Activated gamma-delta T cell treated with anti-CD3 and anti-CD28 coated beads, Interleukin-2, amount 50 U/mL, for 16 hours (primary cell): ENCODE measurements at regions not wholly inside any gene's neighbourhood (a gene's known extent, or its start where the extent isn't known, plus 50 kb on each side); places are given as distances from the start of the nearest gene placed in this dataset.
"Not testable (repeated sequence)": the region's sequence is repeated elsewhere in the genome, so short reads cannot be mapped to it uniquely, and the experiment has no call there.

ENCODE experiments used
- DNase-seq: peaks from one replicate; pipeline ENCODE4 v3.0.0-alpha.2; 2020; ENCODE audit warnings: low read depth

DNA sequence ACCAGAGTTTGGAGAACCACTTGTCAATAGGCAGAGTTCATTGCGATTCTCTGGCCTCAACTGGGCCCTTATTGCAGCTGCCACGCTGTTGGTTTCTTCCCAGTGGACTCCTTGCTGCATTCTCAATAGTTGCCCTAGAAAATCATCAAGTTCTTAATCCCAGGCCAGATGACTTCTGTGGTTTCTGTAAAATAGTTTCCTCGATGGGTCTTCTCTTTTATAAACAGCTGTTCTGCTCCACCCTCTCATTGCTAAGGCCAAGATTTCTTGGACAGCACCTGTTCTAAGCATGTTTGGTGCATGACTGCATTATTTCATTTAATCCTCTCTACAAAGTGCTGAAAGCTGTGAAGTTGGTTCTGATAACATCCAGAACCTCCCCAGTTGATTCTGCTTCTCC is 131.0 kb downstream of the BCL2L11 start:
- no peak for DNase-seq

DNA sequence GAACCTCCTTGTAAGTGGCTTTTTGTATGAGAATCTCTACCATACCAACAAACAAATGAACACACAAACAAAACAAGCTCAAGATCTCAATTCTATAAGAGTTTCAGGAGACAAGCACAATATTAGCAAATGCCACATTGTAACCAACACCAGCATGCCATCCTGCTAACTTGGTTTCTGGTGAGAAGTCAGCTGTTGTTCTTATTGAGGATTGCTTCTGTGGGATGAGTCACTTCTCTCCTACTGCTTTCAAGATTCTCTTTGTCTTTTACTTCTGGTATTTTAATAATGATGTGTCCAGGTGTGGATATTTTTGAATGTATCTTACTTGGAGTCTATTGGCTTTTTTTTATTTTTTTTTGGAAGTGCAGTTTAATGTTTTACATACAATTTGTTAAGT is 131.7 kb downstream of the BCL2L11 start:
- DNase-seq = no peak

- not testable (repeated sequence) for DNase-seq
Measured at GRCh38 chr2:111254916-111255315, 134.2 kb downstream of the BCL2L11 start.

- DNase-seq = not testable (repeated sequence)
Measured at GRCh38 chr2:111256628-111257027, 135.9 kb downstream of the BCL2L11 start.

GRCh38 chr2:111257607-111258006 is 136.9 kb downstream of the BCL2L11 start:
- not testable (repeated sequence) for DNase-seq

GRCh38 chr2:111258318-111258717 is 137.6 kb downstream of the BCL2L11 start:
- DNase-seq = not testable (repeated sequence)

GRCh38 chr2:111262627-111263379 is 142.1 kb downstream of the BCL2L11 start:
- not testable (repeated sequence) for DNase-seq

DNA sequence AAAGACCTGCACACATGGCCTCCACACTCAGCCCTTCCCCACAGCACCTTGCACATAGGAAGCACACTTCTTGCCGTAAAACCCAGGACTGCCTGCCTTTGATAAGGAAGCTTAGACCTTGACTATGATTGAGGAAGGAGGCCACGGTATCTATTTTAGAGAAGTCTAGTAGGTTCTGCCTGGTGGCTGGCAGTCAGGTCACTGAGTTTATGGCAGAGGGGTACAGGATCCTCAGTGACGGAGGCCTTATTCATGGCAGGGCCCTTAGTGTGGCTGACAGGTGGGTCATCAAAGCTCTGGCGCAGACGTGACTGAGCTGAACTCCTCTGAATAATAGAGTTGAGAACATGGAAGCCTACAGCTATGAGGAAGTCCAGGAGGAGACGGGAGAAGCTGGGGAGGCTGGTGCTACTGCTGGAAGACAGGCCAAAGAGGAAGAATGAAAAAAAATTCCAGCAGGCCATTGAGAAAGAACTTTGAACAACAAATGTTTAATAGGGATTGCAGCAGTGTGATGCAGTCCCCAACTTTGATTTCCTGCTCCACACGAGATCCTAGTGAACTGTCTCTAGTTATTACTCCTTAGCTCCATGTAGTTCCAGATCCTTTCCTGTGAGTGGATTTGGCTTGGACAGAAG is 142.8 kb downstream of the BCL2L11 start:
- not testable (repeated sequence) for DNase-seq

GRCh38 chr2:111264956-111265355 is 144.2 kb downstream of the BCL2L11 start:
- DNase-seq = not testable (repeated sequence)

- DNase-seq = not testable (repeated sequence)
Measured at GRCh38 chr2:111266556-111266955, 145.8 kb downstream of the BCL2L11 start.

DNA sequence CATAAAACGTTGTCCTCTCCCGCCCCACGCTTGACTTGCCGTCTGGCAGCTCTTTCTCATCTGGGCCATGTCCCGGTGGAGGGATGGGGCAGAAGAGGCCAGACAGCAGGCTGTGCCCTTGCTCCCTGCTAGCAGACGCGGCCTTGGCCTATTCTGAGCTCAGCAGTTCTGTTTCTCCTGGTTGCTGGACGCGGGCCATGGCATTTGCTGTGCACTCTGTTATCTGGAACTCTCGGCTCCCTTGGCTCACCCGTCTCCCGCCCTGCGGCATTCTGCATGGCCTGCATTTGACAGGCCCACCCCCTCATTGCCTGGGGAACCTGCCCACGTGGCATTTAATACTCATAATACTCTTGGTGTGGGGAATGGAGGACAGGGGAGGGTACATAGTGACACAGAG is 146.3 kb downstream of the BCL2L11 start:
- DNase-seq = not testable (repeated sequence)

DNA sequence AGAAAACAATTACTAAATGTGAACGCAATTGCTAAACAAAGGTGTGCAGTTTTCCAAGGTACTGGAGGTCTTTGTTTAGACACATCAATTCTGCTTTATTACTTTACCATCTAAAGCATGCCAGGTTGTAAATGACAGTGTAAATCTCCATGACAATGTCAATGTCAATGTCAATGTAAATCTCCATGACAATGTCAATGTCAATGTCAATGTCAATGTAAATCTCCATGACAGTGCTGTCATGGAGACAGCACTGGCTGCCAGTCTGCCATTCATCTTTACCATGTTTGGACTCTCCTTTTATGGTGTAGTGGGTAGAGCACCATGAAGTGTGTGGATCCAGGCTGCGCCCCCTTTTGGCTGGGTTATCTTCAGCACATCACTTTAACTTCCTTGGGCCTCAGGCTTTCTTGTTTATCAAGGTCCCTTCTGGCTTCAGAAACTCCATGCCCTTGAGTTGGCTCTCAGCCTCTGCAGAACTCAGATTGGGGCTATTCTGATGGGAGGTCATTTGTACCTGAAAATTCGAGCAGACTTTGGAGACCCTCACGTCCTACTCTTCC is 149.1 kb downstream of the BCL2L11 start:
- not testable (repeated sequence) for DNase-seq

DNA sequence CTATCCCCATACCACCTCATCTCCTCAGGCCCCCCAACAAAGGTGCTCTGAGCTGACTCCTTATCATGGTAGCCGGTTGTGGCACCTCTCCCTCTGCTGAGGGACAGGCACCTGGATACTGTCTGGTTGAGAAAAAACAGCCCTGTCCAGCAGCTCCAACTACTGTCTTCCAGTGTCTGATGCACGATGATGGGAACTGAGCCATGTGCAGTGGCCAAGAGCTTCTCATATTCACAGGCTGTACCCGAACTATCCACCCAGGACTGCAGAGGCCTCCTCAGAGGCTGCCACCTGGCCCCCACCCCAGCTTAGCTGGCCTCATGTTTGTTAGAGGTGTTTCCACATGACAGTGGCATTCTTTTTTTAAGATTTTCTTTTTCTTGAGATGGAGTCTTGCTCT is 149.9 kb downstream of the BCL2L11 start:
- DNase-seq = not testable (repeated sequence)

DNA sequence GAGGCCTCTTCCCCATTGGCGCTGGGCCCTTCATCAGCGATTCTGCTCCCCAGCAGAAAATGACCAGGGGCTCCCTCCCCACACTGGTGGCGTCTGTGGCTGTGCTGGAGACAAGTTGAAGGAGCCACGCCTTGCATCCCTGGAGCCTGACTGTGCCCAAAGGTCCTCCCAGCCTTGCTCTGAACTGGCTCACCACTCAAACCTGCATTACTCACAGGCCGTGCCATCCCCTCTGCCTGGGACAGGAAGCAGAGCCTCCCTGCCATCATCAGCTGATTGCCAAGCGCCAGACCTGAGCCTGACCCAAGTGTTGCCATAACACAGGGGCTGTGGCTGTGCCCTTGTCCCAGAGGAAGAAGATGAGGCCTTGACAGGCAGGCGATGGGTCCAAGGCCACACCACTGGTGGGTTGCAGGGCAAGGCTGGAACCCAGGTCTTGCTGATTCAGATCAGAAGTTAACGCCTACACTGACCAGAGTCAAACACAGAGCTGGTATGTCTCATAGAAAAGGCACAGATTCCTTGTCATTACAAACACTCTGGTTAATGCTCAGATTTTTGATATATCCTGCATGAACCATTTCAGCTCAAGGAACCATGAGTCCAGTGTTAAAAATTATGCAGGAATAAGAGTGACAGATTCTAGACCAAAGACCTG is 151.1 kb downstream of the BCL2L11 start:
- DNase-seq = not testable (repeated sequence)

DNA sequence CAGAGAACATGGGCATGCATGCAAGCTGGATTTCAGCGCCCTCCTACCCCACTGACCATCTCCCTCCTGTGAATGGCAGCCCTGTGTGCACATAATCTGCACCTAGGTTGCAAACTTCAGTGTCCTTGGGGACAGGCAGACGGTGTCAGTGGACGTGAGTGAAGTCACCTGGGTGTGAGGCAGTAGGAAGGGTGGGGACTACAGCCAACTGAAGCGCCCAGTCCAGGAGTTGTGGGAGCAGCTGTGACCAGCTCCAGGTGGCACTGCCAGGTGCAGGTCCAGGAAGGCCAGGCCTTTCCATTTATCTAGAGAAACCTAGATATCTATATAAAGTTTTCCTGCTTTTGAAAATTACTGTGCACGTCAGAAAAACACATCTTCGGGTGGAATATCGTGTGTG is 152.3 kb downstream of the BCL2L11 start:
- DNase-seq = not testable (repeated sequence)

DNA sequence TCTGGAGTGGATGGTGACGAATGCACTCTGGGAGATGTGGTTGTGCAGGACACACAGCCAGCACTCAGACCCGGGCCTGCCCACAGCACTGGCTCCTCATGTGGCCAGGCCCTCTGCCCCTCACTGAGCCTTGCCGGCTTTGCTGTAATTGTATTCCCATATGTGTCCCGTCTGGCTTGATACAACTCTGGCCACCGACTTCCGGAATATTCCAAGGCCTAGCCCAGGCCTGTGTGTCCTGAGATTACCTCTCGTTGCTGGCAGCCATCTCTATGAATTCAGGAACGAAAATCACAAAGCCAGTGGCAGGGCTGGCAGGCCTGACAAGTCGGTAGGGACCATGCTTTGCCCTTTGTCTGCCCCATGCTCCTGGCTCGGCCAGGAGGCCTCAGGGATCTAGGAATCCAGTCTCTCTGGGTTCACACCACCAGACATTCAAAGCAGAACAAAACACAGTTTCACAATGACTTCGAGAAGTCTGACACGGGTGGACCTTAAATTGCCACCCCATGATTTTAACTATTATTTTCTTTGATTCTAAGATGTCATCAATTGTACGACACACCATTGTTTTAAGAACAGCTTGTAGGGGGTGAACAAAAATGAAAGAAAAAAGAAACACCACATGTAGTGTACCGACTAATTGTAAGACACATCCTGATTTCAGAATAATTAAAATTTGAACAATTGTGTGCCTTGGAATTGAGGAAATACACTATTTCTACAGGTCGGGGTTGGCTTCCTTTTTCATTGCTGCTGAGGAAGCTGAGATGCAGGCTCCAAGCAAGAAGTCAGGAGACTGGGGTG is 154.5 kb downstream of the BCL2L11 start:
- DNase-seq = not testable (repeated sequence)

DNA sequence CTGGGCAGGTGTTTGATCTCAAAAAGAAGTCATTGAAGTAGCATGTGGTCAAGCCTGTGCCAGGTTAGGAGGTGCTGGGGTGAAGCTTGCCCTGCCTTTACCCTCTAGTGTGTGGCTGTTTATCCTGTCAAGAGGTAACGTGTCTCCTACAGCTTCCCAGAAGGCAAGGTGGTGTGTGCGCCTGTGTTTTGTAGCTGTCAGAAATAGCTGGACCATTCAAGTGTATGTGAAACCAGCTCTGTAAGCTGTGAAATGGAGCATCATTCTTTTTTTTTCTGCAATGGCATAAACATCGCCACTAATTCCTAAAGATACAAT is 155.1 kb downstream of the BCL2L11 start:
- DNase-seq = not testable (repeated sequence)

DNA sequence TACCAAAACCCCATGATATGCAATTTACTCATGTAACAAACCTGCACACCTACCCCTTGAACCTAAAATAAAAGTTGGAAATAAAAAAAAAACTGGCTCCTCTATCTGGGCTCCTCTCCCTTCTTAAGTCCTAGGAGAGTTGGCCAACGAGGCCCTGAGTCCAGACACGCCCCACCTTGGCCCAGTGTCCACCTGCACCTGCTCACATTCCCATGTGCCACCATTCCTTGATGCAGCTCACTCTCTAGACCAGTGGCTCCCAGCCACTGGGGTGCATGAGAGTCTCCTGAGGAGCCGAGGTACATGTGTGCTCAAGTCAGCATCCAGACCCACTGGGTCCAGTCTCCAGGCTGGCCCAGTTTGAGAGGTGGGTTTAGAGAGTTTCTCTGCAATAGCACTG is 157.4 kb downstream of the BCL2L11 start:
- not testable (repeated sequence) for DNase-seq

GRCh38 chr2:111280709-111281286 is 160.1 kb downstream of the BCL2L11 start:
- DNase-seq = not testable (repeated sequence)

DNA sequence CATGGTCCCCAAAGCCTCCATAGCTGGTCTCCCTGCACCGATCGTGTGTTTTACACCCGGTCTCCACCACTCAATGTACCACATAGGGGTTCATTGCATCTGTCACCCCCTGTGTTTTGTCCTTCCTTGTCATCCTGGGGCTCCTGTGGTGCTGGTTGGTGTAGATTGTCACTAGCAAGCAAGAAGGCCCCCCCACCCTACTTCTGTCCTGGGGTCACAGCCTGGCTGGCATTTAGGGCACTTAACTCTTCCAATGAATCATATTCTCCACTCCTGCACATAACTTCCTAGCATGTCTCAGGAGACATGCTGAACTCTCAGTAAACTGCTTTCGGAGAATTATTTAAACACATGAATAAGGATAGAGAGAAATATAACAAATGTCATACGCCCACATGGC is 161.4 kb downstream of the BCL2L11 start:
- not testable (repeated sequence) for DNase-seq
